ENCODE measurements at regions not wholly inside any gene's neighbourhood (a gene's known extent, or its start where the extent isn't known, plus 50 kb on each side); places are given as distances from the start of the nearest gene placed in this dataset.

- ChIA-PET CTCF (no interaction called here), POLR2A (no interaction called here)
- TF ChIP-seq SUZ12 (IDR thresholded peaks at IDR 0.05) (no peak), NFRKB (IDR thresholded peaks at IDR 0.05) (no peak), L3MBTL2 (conservative IDR thresholded peaks at IDR 0.05) (no peak), ARNT (IDR thresholded peaks at IDR 0.05) (no peak), FOXK2 (IDR thresholded peaks at IDR 0.05) (no peak), SP1 (IDR thresholded peaks at IDR 0.05) (no peak), HDGF (IDR thresholded peaks at IDR 0.05; ENCODE audit: borderline replicate concordance) (no peak), LEF1 (IDR thresholded peaks at IDR 0.05; ENCODE audit: borderline replicate concordance) (no peak), FOXA1 (IDR thresholded peaks at IDR 0.05) (no peak), ZNF384 (IDR thresholded peaks at IDR 0.05) (no peak), TARDBP (IDR thresholded peaks at IDR 0.05) (no peak), BHLHE40 (IDR thresholded peaks at IDR 0.05; ENCODE audit: borderline replicate concordance) (no peak), FOXM1 (IDR thresholded peaks at IDR 0.05; ENCODE audit: borderline replicate concordance) (no peak), CTBP1 (IDR thresholded peaks at IDR 0.05; ENCODE audit: borderline replicate concordance) (no peak), ELF4 (IDR thresholded peaks at IDR 0.05) (no peak)
- TF ChIP-seq, protein P1, sequence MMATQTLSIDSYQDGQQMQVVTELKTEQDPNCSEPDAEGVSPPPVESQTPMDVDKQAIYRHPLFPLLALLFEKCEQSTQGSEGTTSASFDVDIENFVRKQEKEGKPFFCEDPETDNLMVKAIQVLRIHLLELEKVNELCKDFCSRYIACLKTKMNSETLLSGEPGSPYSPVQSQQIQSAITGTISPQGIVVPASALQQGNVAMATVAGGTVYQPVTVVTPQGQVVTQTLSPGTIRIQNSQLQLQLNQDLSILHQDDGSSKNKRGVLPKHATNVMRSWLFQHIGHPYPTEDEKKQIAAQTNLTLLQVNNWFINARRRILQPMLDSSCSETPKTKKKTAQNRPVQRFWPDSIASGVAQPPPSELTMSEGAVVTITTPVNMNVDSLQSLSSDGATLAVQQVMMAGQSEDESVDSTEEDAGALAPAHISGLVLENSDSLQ (IDR thresholded peaks at IDR 0.05): no peak
- no peak for DNase-seq (ENCODE audit: extremely low spot score)
These were observed 95.2 kb upstream of the FBXO11 start for GRCh38 chr2:48001498-48001897.

DNA sequence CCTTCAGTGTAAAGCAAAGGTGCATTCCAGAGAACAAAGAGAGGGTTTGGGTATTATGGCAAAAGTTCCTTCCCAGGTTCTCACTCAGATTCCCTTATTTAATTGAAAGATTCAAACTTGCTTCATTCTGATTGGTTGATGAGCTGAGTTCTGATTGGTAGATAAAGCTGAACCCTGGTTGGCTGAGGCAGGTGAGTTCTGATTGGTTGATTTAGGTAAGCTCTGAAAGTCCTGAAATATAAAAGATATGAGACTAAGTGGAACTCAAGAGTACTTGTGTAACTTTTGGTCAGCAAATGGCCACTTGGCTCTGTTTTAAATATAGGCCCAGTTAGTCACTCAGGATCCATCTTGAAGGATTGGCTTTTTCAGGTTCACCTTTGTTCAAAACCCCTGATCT lies 99.8 kb upstream of the FBXO11 start:
- POLR2A ChIA-PET: no interaction called here
- no peak for DNase-seq (ENCODE audit: extremely low spot score)
- CTCF ChIA-PET: interaction anchor here (0.6 kb wide), 1 partner anchor 467 kb away, joined by 9 read pairs; no protein-coding TSS in a partner anchor
- TF ChIP-seq SUZ12 (IDR thresholded peaks at IDR 0.05) (no peak), CTBP1 (IDR thresholded peaks at IDR 0.05; ENCODE audit: borderline replicate concordance) (no peak), FOXK2 (IDR thresholded peaks at IDR 0.05) (no peak), BHLHE40 (IDR thresholded peaks at IDR 0.05; ENCODE audit: borderline replicate concordance) (no peak), ARNT (IDR thresholded peaks at IDR 0.05) (no peak), FOXM1 (IDR thresholded peaks at IDR 0.05; ENCODE audit: borderline replicate concordance) (no peak)
- TF ChIP-seq, protein P1 (IDR thresholded peaks at IDR 0.05): no peak

GRCh38 chr2:48007699-48008268 lies 101.5 kb upstream of the FBXO11 start:
- DNase-seq (ENCODE audit: extremely low spot score): no peak
- CTCF ChIA-PET: no interaction called here
- POLR2A ChIA-PET: no interaction called here
- TF ChIP-seq NFRKB (IDR thresholded peaks at IDR 0.05) (no peak), SUZ12 (IDR thresholded peaks at IDR 0.05) (no peak), TARDBP (IDR thresholded peaks at IDR 0.05) (no peak), L3MBTL2 (conservative IDR thresholded peaks at IDR 0.05) (no peak), LEF1 (IDR thresholded peaks at IDR 0.05; ENCODE audit: borderline replicate concordance) (no peak), FOXA1 (IDR thresholded peaks at IDR 0.05) (no peak), CTBP1 (IDR thresholded peaks at IDR 0.05; ENCODE audit: borderline replicate concordance) (no peak), ZNF384 (IDR thresholded peaks at IDR 0.05) (no peak), FOXM1 (IDR thresholded peaks at IDR 0.05; ENCODE audit: borderline replicate concordance) (no peak), ELF4 (IDR thresholded peaks at IDR 0.05) (no peak), FOXK2 (IDR thresholded peaks at IDR 0.05) (no peak), ARNT (IDR thresholded peaks at IDR 0.05) (no peak), HDGF (IDR thresholded peaks at IDR 0.05; ENCODE audit: borderline replicate concordance) (no peak)
- TF ChIP-seq, protein P1 (IDR thresholded peaks at IDR 0.05): no peak

- POLR2A ChIA-PET: no interaction called here
These were observed 103.0 kb upstream of the FBXO11 start for GRCh38 chr2:48009256-48009655.

GRCh38 chr2:48015421-48015820 lies 109.1 kb upstream of the FBXO11 start:
- TF ChIP-seq NFRKB (IDR thresholded peaks at IDR 0.05) (no peak), LEF1 (IDR thresholded peaks at IDR 0.05; ENCODE audit: borderline replicate concordance) (no peak), SP1 (IDR thresholded peaks at IDR 0.05) (no peak), FOXK2 (IDR thresholded peaks at IDR 0.05) (no peak), SUZ12 (IDR thresholded peaks at IDR 0.05) (no peak), TARDBP (IDR thresholded peaks at IDR 0.05) (no peak), ELF4 (IDR thresholded peaks at IDR 0.05) (no peak), HDGF (IDR thresholded peaks at IDR 0.05; ENCODE audit: borderline replicate concordance) (no peak), FOXM1 (IDR thresholded peaks at IDR 0.05; ENCODE audit: borderline replicate concordance) (no peak), ZNF384 (IDR thresholded peaks at IDR 0.05) (no peak), ARNT (IDR thresholded peaks at IDR 0.05) (no peak), FOXA1 (IDR thresholded peaks at IDR 0.05) (no peak), L3MBTL2 (conservative IDR thresholded peaks at IDR 0.05) (no peak), CTBP1 (IDR thresholded peaks at IDR 0.05; ENCODE audit: borderline replicate concordance) (no peak), BHLHE40 (IDR thresholded peaks at IDR 0.05; ENCODE audit: borderline replicate concordance) (no peak)
- TF ChIP-seq, protein P1 (IDR thresholded peaks at IDR 0.05): no peak
- DNase-seq (ENCODE audit: extremely low spot score): no peak
- ChIA-PET CTCF (no interaction called here), POLR2A (no interaction called here)

More at GRCh38 chr2:48009256-48009655, 103.0 kb upstream of the FBXO11 start:
- no peak for DNase-seq (ENCODE audit: extremely low spot score)
- TF ChIP-seq TARDBP (IDR thresholded peaks at IDR 0.05) (no peak), ARNT (IDR thresholded peaks at IDR 0.05) (no peak), ZNF384 (IDR thresholded peaks at IDR 0.05) (no peak), CTBP1 (IDR thresholded peaks at IDR 0.05; ENCODE audit: borderline replicate concordance) (no peak), FOXK2 (IDR thresholded peaks at IDR 0.05) (no peak), FOXA1 (IDR thresholded peaks at IDR 0.05) (no peak)
- CTCF ChIA-PET: interaction anchor here (0.6 kb wide), 1 partner anchor 67 kb away, joined by 6 read pairs; no protein-coding TSS in a partner anchor

Data from HEK293T (cell line).